ENCODE measurements at regions not wholly inside any gene's neighbourhood (a gene's known extent, or its start where the extent isn't known, plus 50 kb on each side); places are given as distances from the start of the nearest gene placed in this dataset.

GRCh38 chr10:131499566-131499965 is 188.0 kb upstream of the TCERG1L start:
- no peaks in the 10 kb centered on the region for H3K36me3 Mint-ChIP-seq (ENCODE audit: low read depth)
- no peak overlapping the region for H3K27ac Mint-ChIP-seq
- H3K4me3 Mint-ChIP-seq: no peak overlapping the region
- Histone ChIP-seq H3K27ac (ENCODE audit: low read depth in 1 of 2, low read length in 2 of 2) (no peak overlapping the region), H3K4me1 (ENCODE audit: insufficient read depth, low read length) (no peaks in the 10 kb centered on the region), H3K9me3 (ENCODE audit: control insufficient read depth in 1 of 2, insufficient read depth in 1 of 2, low read length in 2 of 2) (peaks cover 7 to 28% of the 10 kb centered on the region in 2 experiments), H3K36me3 (ENCODE audit: insufficient read depth, low read length) (no peaks in the 10 kb centered on the region), H3K4me3 (ENCODE audit: low read length) (no peak overlapping the region), H3K27me3 (ENCODE audit: control insufficient read depth in 1 of 2, insufficient read depth in 2 of 2, low read length in 2 of 2) (no peaks in the 10 kb centered on the region)
- ATAC-seq (ENCODE audit: poor library complexity): no peak
- peaks cover 9% of the 10 kb centered on the region for H3K9me3 Mint-ChIP-seq
- no peaks in the 10 kb centered on the region for H3K4me1 Mint-ChIP-seq (ENCODE audit: low read depth)
- no peak for DNase-seq
- ChIA-PET POLR2A (no interaction called here), CTCF (no interaction called here)
- intact Hi-C loops (cut with DNase I, micrococcal nuclease): no loop called here
- no peaks in the 10 kb centered on the region for H3K27me3 Mint-ChIP-seq
- no peak for TF ChIP-seq CTCF (IDR thresholded peaks at IDR 0.05)

GRCh38 chr10:131500181-131500580 is 188.7 kb upstream of the TCERG1L start:
- intact Hi-C loops (cut with DNase I, micrococcal nuclease): no loop called here
- ATAC-seq (ENCODE audit: poor library complexity): no peak
- POLR2A ChIA-PET: no interaction called here

GRCh38 chr10:131500892-131501291 is 189.4 kb upstream of the TCERG1L start:
- no peaks in the 10 kb centered on the region for H3K36me3 Mint-ChIP-seq (ENCODE audit: low read depth)
- H3K27me3 Mint-ChIP-seq: no peaks in the 10 kb centered on the region
- CTCF ChIA-PET: no interaction called here
- no peaks in the 10 kb centered on the region for H3K4me1 Mint-ChIP-seq (ENCODE audit: low read depth)
- H3K4me3 Mint-ChIP-seq: no peak overlapping the region
- POLR2A ChIA-PET: no interaction called here
- Histone ChIP-seq H3K27ac (ENCODE audit: low read depth in 1 of 2, low read length in 2 of 2) (no peak overlapping the region), H3K9me3 (ENCODE audit: control insufficient read depth in 1 of 2, insufficient read depth in 1 of 2, low read length in 2 of 2) (peaks cover 7 to 24% of the 10 kb centered on the region in 2 experiments), H3K36me3 (ENCODE audit: insufficient read depth, low read length) (no peaks in the 10 kb centered on the region), H3K27me3 (ENCODE audit: control insufficient read depth in 1 of 2, insufficient read depth in 2 of 2, low read length in 2 of 2) (no peaks in the 10 kb centered on the region), H3K4me1 (ENCODE audit: insufficient read depth, low read length) (no peaks in the 10 kb centered on the region), H3K4me3 (ENCODE audit: low read length) (no peak overlapping the region)
- peaks cover 9% of the 10 kb centered on the region for H3K9me3 Mint-ChIP-seq
- no peak overlapping the region for H3K27ac Mint-ChIP-seq
- DNase-seq (no peak), ATAC-seq (ENCODE audit: poor library complexity) (no peak)
- intact Hi-C loops (cut with DNase I, micrococcal nuclease): no loop called here
- TF ChIP-seq CTCF (IDR thresholded peaks at IDR 0.05): no peak

More at GRCh38 chr10:131500181-131500580, 188.7 kb upstream of the TCERG1L start:
- no peak overlapping the region for H3K4me3 Mint-ChIP-seq
- Histone ChIP-seq H3K36me3 (ENCODE audit: insufficient read depth, low read length) (no peaks in the 10 kb centered on the region), H3K4me1 (ENCODE audit: insufficient read depth, low read length) (no peaks in the 10 kb centered on the region), H3K27me3 (ENCODE audit: control insufficient read depth in 1 of 2, insufficient read depth in 2 of 2, low read length in 2 of 2) (no peaks in the 10 kb centered on the region), H3K27ac (ENCODE audit: low read depth in 1 of 2, low read length in 2 of 2) (no peak overlapping the region), H3K4me3 (ENCODE audit: low read length) (no peak overlapping the region), H3K9me3 (ENCODE audit: control insufficient read depth in 1 of 2, insufficient read depth in 1 of 2, low read length in 2 of 2) (peaks cover 7 to 26% of the 10 kb centered on the region in 2 experiments)
- CTCF ChIA-PET: no interaction called here
- no peak overlapping the region for H3K27ac Mint-ChIP-seq
- H3K27me3 Mint-ChIP-seq: no peaks in the 10 kb centered on the region
- peaks cover 9% of the 10 kb centered on the region for H3K9me3 Mint-ChIP-seq
- H3K4me1 Mint-ChIP-seq (ENCODE audit: low read depth): no peaks in the 10 kb centered on the region
- no peak for DNase-seq
- H3K36me3 Mint-ChIP-seq (ENCODE audit: low read depth): no peaks in the 10 kb centered on the region
- TF ChIP-seq CTCF (IDR thresholded peaks at IDR 0.05): no peak
